Liver (tissue), 8 donors: ENCODE measurements at regions not wholly inside any gene's neighbourhood (a gene's known extent, or its start where the extent isn't known, plus 50 kb on each side); places are given as distances from the start of the nearest gene placed in this dataset.

Experiments
- DNase-seq: peaks from one replicate; pipeline ENCODE4 v3.0.0-alpha.2; 2017; ENCODE audit warnings: low spot score
- H3K27ac ChIP-seq, 2 donors: one replicate each; pipeline ENCODE4 v1.7.0; 2013; ENCODE audit warnings: inconsistent platforms in 2 of 2, low read length in 2 of 2, control low read depth in 1 of 2, low read depth in 1 of 2, mild to moderate bottlenecking in 1 of 2
- H3K27me3 ChIP-seq, 4 donors: one replicate each; pipeline versions ENCODE4 v1.6.1 to v1.7.0; 2013; ENCODE audit warnings: low read length in 3 of 4, inconsistent platforms in 1 of 4, mild to moderate bottlenecking in 1 of 4, moderate library complexity in 1 of 4; ENCODE audit not compliant: control insufficient read depth in 4 of 4, insufficient read depth in 4 of 4
- H3K36me3 ChIP-seq, 4 donors: one replicate each; pipeline versions ENCODE4 v1.6.1 to v1.7.0; 2013; ENCODE audit warnings: low read length in 3 of 4, mild to moderate bottlenecking in 3 of 4, low read depth in 1 of 4, moderate library complexity in 1 of 4; ENCODE audit not compliant: control insufficient read depth in 4 of 4, insufficient read depth in 3 of 4
- H3K4me1 ChIP-seq, 4 donors: one replicate each; pipeline versions ENCODE4 v1.6.1 to v1.7.0; 2013; ENCODE audit warnings: low read length in 3 of 4, mild to moderate bottlenecking in 3 of 4, moderate library complexity in 1 of 4; ENCODE audit not compliant: control insufficient read depth in 4 of 4, insufficient read depth in 4 of 4
- H3K4me3 ChIP-seq, 3 donors: one replicate each; pipeline versions ENCODE4 v1.6.1 to v1.7.0; 2013; ENCODE audit warnings: low read length in 3 of 3, control low read depth in 1 of 3, low read depth in 1 of 3, mild to moderate bottlenecking in 1 of 3
- H3K9ac ChIP-seq, 2 donors: one replicate each; pipeline ENCODE4 v1.7.0; 2013; ENCODE audit warnings: low read length in 2 of 2, mild to moderate bottlenecking in 2 of 2, moderate library complexity in 2 of 2, control low read depth in 1 of 2, low read depth in 1 of 2
- H3K9me3 ChIP-seq, 4 donors: one replicate each; pipeline versions ENCODE4 v1.6.1 to v1.7.0; 2013; ENCODE audit warnings: low read length in 3 of 4; ENCODE audit not compliant: control insufficient read depth in 4 of 4
- EGR1 ChIP-seq, 2 donors: IDR thresholded peaks; 2 replicates each; pipeline ENCODE4 v1.6.1; 2016 to 2018; ENCODE audit warnings: antibody characterized with exemption in 2 of 2, low read depth in 2 of 2
- FOXA2 ChIP-seq: IDR thresholded peaks from 2 replicates; pipeline ENCODE4 v1.6.1; 2016; ENCODE audit warnings: antibody characterized with exemption
- HNF4A ChIP-seq, 2 donors: conservative IDR thresholded peaks; 2 replicates each; pipeline ENCODE4 v1.6.1; 2016; ENCODE audit warnings: antibody characterized with exemption in 2 of 2, mild to moderate bottlenecking in 2 of 2
- HNF4G ChIP-seq: IDR thresholded peaks from 2 replicates; pipeline ENCODE4 v1.6.1; 2016; ENCODE audit warnings: antibody characterized with exemption
- MAX ChIP-seq: IDR thresholded peaks from 2 replicates; pipeline ENCODE4 v1.6.1; 2016; ENCODE audit warnings: antibody characterized with exemption
- NR2F2 ChIP-seq: IDR thresholded peaks from 2 replicates; pipeline ENCODE4 v1.6.1; 2016; ENCODE audit warnings: antibody characterized with exemption
- RAD21 ChIP-seq, 2 donors: IDR thresholded peaks; 2 replicates each; pipeline ENCODE4 v1.6.1; 2016; ENCODE audit warnings: antibody characterized with exemption in 2 of 2, mild to moderate bottlenecking in 2 of 2
- RXRA ChIP-seq, 2 donors: IDR thresholded peaks; 2 replicates each; pipeline ENCODE4 v1.6.1; 2017 to 2018; ENCODE audit warnings: antibody characterized with exemption in 2 of 2, mild to moderate bottlenecking in 1 of 2
- SP1 ChIP-seq: IDR thresholded peaks from 2 replicates; pipeline ENCODE4 v1.6.1; 2018; ENCODE audit warnings: antibody characterized with exemption, mild to moderate bottlenecking
- TAF1 ChIP-seq: conservative IDR thresholded peaks from 2 replicates; pipeline ENCODE4 v1.6.1; 2016; ENCODE audit warnings: antibody characterized with exemption, mild to moderate bottlenecking
- YY1 ChIP-seq: IDR thresholded peaks from 2 replicates; pipeline ENCODE4 v1.6.1; 2016; ENCODE audit warnings: antibody characterized with exemption, mild to moderate bottlenecking
- WGBS: extraction: QIAGEN DNeasy Blood & Tissue Kit; methylation state at CpG from one replicate; pipeline ENCODE4 v1.1.7; 2013; 5-methylcytosine and 5-hydroxymethylcytosine counted together
- TF ChIP-seq, protein P1 (sequence below): fragments of 150-350 bp; IDR thresholded peaks from 2 replicates; pipeline ENCODE4 v1.5.1; 2017; ENCODE audit warnings: improper control_type of control experiment, low read depth, low read length; ENCODE audit not compliant: missing input control
- TF ChIP-seq, protein P2 (sequence below): IDR thresholded peaks from 2 replicates; pipeline ENCODE4 v1.6.1; 2016; ENCODE audit warnings: antibody characterized with exemption
- TF ChIP-seq, protein P3 (sequence below): IDR thresholded peaks from 2 replicates; pipeline ENCODE4 v1.6.1; 2016; ENCODE audit warnings: antibody characterized with exemption
- TF ChIP-seq, protein P4 (sequence below): IDR thresholded peaks from 2 replicates; pipeline ENCODE4 v1.6.1; 2016; ENCODE audit warnings: antibody characterized with exemption, mild to moderate bottlenecking
- donor health status: healthy.
- donor health status: healthy.
- donor health status: healthy.
- donor health status: healthy.
- donor health status: healthy.

DNA sequence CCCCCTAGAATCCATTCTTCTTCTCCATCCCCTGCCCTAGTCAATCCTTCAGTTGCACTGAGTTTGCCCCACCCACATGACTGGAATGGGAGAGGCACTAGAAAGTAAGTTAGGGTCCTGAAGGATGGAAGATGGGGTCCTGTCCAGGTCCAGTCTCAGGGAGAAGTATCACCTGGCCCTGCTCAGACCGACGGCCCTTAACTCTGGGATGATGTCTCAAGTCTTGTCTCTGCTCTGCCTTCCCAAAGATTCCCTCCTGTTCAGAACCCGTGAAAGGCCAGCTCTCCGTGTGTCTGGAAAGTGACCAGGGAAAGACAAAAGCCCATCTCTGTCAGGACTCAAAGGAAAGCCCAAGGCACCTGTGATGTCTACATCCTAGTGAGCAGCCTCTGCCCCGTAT is 88.8 kb downstream of the OAT start (continued):
- TF ChIP-seq MAX = no peak
- no peak for TF ChIP-seq RAD21 (IDR thresholded peaks at IDR 0.05)
- TF ChIP-seq HNF4G = no peak
- TF ChIP-seq TAF1 = no peak
- TF ChIP-seq SP1 = no peak
- TF ChIP-seq, protein P1, sequence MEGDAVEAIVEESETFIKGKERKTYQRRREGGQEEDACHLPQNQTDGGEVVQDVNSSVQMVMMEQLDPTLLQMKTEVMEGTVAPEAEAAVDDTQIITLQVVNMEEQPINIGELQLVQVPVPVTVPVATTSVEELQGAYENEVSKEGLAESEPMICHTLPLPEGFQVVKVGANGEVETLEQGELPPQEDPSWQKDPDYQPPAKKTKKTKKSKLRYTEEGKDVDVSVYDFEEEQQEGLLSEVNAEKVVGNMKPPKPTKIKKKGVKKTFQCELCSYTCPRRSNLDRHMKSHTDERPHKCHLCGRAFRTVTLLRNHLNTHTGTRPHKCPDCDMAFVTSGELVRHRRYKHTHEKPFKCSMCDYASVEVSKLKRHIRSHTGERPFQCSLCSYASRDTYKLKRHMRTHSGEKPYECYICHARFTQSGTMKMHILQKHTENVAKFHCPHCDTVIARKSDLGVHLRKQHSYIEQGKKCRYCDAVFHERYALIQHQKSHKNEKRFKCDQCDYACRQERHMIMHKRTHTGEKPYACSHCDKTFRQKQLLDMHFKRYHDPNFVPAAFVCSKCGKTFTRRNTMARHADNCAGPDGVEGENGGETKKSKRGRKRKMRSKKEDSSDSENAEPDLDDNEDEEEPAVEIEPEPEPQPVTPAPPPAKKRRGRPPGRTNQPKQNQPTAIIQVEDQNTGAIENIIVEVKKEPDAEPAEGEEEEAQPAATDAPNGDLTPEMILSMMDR = no peak
- TF ChIP-seq YY1 = no peak

GRCh38 chr10:124329362-124329761 is 89.4 kb downstream of the OAT start:
- Histone ChIP-seq H3K36me3 (no peaks in the 10 kb centered on the region), H3K27ac (no peak overlapping the region)
- 93% methylated on average over 1 of the region's 1 CpG for WGBS

DNA sequence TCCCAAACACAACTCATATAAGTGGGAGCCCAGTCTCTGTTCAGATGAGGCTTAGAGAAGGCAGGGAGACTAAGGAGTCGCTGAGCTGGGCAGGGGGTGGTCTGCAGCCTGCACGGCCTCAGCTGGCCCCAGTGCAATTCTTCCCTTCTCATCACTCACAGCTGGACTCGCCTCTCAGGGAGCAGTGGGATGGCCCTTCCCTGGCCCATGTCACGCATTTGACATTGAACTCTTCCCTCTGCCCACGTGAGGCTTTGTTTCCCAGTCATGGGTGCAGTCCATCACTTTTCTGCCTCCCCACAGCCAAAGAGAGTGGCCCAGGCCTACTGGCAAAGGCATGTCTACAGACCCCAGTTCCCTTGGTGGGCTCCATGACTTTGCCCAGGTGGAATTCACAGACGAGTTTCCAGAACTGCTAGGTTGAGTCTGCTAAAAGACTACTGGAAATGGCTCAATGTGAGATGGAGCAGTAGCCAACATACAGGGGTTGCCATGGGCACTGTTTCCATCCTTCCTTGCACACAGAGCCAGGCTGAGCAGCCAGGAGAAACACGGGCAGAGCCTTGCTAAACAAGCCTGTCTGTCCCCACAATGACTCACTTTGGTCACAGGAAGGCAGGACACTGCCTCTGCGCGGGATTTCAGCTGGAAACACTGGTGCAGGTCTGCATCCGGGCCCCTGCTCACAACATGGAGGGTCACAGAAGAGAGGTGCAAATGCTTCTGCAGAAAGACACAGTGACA is 90.1 kb downstream of the OAT start:
- Histone ChIP-seq H3K27me3 (no peaks in the 10 kb centered on the region), H3K9me3 (no peaks in the 10 kb centered on the region), H3K4me1 (no peaks in the 10 kb centered on the region), H3K36me3 (no peaks in the 10 kb centered on the region), H3K4me3 (no peak overlapping the region), H3K27ac (no peak overlapping the region), H3K9ac (no peak overlapping the region)
- TF ChIP-seq, protein P2, sequence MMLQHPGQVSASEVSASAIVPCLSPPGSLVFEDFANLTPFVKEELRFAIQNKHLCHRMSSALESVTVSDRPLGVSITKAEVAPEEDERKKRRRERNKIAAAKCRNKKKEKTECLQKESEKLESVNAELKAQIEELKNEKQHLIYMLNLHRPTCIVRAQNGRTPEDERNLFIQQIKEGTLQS = no peak
- TF ChIP-seq HNF4A (conservative IDR thresholded peaks at IDR 0.05) (no peak), MAX (no peak), YY1 (no peak), FOXA2 (no peak), RAD21 (IDR thresholded peaks at IDR 0.05) (no peak), RXRA (IDR thresholded peaks at IDR 0.05) (no peak), TAF1 (no peak), HNF4G (no peak), NR2F2 (no peak)
- TF ChIP-seq, protein P3, sequence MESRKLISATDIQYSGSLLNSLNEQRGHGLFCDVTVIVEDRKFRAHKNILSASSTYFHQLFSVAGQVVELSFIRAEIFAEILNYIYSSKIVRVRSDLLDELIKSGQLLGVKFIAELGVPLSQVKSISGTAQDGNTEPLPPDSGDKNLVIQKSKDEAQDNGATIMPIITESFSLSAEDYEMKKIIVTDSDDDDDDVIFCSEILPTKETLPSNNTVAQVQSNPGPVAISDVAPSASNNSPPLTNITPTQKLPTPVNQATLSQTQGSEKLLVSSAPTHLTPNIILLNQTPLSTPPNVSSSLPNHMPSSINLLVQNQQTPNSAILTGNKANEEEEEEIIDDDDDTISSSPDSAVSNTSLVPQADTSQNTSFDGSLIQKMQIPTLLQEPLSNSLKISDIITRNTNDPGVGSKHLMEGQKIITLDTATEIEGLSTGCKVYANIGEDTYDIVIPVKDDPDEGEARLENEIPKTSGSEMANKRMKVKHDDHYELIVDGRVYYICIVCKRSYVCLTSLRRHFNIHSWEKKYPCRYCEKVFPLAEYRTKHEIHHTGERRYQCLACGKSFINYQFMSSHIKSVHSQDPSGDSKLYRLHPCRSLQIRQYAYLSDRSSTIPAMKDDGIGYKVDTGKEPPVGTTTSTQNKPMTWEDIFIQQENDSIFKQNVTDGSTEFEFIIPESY = no peak
- TF ChIP-seq, protein P1 = no peak
- WGBS = 68% methylated on average over 10 of the region's 10 CpGs
- DNase-seq = no peak

More at GRCh38 chr10:124329362-124329761, 89.4 kb downstream of the OAT start:
- H3K9ac ChIP-seq = no peak overlapping the region
- no peaks in the 10 kb centered on the region for H3K27me3 ChIP-seq
- TF ChIP-seq, protein P4, sequence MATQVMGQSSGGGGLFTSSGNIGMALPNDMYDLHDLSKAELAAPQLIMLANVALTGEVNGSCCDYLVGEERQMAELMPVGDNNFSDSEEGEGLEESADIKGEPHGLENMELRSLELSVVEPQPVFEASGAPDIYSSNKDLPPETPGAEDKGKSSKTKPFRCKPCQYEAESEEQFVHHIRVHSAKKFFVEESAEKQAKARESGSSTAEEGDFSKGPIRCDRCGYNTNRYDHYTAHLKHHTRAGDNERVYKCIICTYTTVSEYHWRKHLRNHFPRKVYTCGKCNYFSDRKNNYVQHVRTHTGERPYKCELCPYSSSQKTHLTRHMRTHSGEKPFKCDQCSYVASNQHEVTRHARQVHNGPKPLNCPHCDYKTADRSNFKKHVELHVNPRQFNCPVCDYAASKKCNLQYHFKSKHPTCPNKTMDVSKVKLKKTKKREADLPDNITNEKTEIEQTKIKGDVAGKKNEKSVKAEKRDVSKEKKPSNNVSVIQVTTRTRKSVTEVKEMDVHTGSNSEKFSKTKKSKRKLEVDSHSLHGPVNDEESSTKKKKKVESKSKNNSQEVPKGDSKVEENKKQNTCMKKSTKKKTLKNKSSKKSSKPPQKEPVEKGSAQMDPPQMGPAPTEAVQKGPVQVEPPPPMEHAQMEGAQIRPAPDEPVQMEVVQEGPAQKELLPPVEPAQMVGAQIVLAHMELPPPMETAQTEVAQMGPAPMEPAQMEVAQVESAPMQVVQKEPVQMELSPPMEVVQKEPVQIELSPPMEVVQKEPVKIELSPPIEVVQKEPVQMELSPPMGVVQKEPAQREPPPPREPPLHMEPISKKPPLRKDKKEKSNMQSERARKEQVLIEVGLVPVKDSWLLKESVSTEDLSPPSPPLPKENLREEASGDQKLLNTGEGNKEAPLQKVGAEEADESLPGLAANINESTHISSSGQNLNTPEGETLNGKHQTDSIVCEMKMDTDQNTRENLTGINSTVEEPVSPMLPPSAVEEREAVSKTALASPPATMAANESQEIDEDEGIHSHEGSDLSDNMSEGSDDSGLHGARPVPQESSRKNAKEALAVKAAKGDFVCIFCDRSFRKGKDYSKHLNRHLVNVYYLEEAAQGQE = no peak
- TF ChIP-seq EGR1 (IDR thresholded peaks at IDR 0.05; ENCODE audit: low read depth in 2 of 2) = no peak
- no peak for TF ChIP-seq TAF1
- no peak for TF ChIP-seq RXRA (IDR thresholded peaks at IDR 0.05)
- TF ChIP-seq SP1 = no peak
- no peak overlapping the region for H3K4me3 ChIP-seq
- no peaks in the 10 kb centered on the region for H3K9me3 ChIP-seq
- DNase-seq = no peak
- H3K4me1 ChIP-seq = no peaks in the 10 kb centered on the region
